HAP-1 (cell line): ENCODE measurements at regions not wholly inside any gene's neighbourhood (a gene's known extent, or its start where the extent isn't known, plus 50 kb on each side); places are given as distances from the start of the nearest gene placed in this dataset.

Experiments
- DNase-seq, 2 experiments: peaks; one replicate each; pipeline ENCODE4 v3.0.0-alpha.2; 2016 to 2020; ENCODE audit warnings: low spot score in 2 of 2
- H3K27me3 ChIP-seq: fragments of 250-450 bp; sonication (Bioruptor Pico); 2 replicates; pipeline ENCODE4 v1.5.1; 2020; ENCODE audit warnings: low read depth, mild to moderate bottlenecking, moderate library complexity
- H3K36me3 ChIP-seq: fragments of 250-450 bp; sonication (Bioruptor Pico); replicated peaks from 2 replicates; pipeline ENCODE4 v1.5.1; 2020; ENCODE audit warnings: mild to moderate bottlenecking
- H3K4me1 ChIP-seq: fragments of 250-450 bp; sonication (Bioruptor Pico); 2 replicates; pipeline ENCODE4 v1.5.1; 2020; ENCODE audit warnings: mild to moderate bottlenecking
- H3K4me3 ChIP-seq: fragments of 250-450 bp; sonication (Bioruptor Pico); 2 replicates; pipeline ENCODE4 v1.5.1; 2020; ENCODE audit warnings: mild to moderate bottlenecking, moderate library complexity
- H3K9me3 ChIP-seq: fragments of 250-450 bp; sonication (Bioruptor Pico); 2 replicates; pipeline ENCODE4 v1.5.1; 2020; ENCODE audit warnings: mild to moderate bottlenecking, moderate library complexity
- in situ Hi-C: fragments of 300-500 bp; cut with MboI; formaldehyde crosslinking; loops from 3 replicates; pipeline ENCODE4 v1.14.3; 2020; ENCODE audit warnings: low sequenced_read_pairs, inconsistent platforms, mixed read lengths

DNA sequence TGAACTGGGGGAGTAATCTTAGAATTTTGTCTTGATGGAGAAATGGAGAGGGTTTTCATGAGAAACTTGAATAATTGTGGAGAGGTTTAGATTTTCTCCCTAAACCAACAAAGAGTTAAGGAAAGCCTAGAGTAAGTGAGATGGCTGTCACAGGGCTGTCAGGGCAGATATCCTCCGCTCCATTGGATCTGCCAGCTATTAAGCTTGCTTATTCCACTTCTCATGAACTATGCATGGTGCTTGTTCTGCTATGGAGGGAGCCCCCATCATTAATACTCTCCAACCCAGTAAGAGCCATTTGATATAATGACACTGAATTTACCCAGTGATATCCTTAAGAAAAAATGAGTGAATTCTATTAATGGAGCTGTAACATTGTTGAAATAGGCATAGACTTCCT, 342.8 kb upstream of the MTNR1B start:
- no peak for DNase-seq
- in situ Hi-C loops, result no loop called here

DNA sequence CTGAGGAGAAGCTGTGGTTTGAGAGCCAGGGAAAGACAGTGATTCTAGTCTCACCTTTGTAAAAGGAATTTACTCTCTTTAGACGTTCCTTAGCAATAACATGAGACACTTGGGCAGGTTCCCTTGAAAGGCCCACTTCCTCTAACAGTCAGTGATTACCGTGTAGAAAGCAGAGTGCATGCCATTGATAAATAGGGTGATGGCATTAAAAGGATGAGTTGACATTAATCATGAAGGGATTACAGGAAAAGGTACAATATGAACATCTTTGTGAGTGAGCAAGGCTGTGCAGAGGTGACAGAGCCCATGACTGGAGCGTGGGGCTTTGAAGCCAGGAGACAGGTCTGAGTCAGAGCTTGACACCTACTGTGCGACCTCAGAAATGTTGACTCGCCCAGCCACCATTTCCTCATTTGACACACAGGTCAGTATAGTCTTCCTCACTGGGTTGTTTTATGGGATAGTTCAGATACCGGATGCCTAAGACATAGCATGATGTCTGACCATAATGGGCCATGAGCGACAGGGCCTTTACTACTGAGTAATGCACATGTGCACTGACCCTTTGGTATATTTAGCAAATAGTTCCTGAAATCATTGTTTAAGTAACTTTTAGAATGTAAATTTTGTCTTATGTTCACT, 341.7 kb upstream of the MTNR1B start:
- Histone ChIP-seq H3K9me3 (no peaks in the 10 kb centered on the region), H3K4me3 (no peak overlapping the region), H3K4me1 (peaks cover 18% of the 10 kb centered on the region), H3K27me3 (no peaks in the 10 kb centered on the region), H3K36me3 (no peaks in the 10 kb centered on the region)
- in situ Hi-C loops, result no loop called here
- peak in 1 of 2 experiments; percentile 31 for DNase-seq

More for the DNA sequence above, 342.8 kb upstream of the MTNR1B start:
- Histone ChIP-seq H3K9me3 (no peaks in the 10 kb centered on the region), H3K4me3 (no peak overlapping the region), H3K27me3 (no peaks in the 10 kb centered on the region), H3K4me1 (peaks cover 18% of the 10 kb centered on the region), H3K36me3 (no peaks in the 10 kb centered on the region)

DNA sequence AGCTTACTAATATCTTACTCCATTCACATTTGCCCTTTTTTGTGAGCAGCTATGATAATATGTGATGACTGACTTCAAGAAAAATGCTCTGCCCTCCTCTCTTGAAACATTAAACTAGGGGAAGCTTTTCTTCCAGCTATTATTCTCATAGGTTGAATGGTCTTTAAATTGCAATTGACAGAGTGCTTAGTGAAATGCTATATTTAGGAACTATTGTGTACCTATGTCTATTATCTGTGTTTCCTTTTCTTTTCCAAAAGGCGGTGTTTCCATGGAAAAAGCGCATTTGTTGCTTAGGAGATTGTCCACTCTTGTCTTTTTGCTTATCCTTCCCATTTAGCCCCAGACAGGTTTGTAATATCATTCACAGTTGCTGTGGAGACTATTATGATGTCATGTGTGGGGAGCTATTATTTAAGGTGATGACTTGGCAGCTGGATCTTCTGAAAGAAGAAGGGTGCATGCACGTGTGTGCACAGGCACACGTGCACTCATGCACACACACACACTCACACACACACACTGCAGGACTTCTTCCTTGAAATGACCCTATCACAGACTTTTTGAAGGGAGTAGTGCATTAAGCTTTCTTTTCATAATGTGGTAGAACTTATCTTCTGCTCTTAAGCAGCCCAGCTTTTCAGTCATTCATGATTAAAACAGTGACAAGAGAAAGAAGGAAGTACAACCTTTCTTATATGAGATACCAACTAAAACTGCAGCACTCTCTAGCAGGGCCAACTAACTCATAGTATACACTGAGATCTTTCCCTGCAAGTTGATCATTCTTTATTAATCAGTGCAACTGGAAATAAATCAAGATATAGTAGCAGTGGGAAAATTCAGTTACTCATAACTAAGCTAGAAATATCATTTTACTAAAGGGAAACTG, 340.8 kb upstream of the MTNR1B start:
- Histone ChIP-seq H3K4me3 (no peak overlapping the region), H3K4me1 (peaks cover 18% of the 10 kb centered on the region), H3K36me3 (no peaks in the 10 kb centered on the region), H3K9me3 (no peaks in the 10 kb centered on the region), H3K27me3 (no peaks in the 10 kb centered on the region)
- in situ Hi-C loops, result no loop called here
- DNase-seq, result peak; percentile 52 to 90

DNA sequence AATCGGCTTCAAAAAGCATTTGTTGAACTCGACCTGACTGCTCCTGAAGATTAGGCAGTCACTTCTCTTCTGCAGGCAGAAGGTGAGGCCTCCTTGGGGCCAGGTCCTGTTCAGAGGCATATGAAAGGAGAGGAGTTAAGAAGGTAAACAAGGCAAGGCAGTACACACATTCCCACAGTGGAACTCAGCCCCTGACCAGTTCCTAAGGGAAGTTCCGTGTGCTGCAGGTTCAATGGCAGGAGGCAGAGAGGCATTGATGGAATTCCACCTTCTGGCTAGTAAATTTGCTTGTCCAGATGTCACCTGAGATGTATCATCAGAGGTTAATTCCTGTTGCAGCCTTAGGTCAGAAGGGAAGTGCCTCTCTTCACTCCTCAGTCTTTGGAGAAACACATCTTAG, 337.0 kb upstream of the MTNR1B start:
- Histone ChIP-seq H3K27me3 (no peaks in the 10 kb centered on the region; the same call in 1 of the 2 replicates), H3K36me3 (no peaks in the 10 kb centered on the region), H3K4me3 (no peak overlapping the region), H3K9me3 (no peaks in the 10 kb centered on the region), H3K4me1 (peaks cover 14% of the 10 kb centered on the region)
- in situ Hi-C loops, result no loop called here
- DNase-seq, result no peak

DNA sequence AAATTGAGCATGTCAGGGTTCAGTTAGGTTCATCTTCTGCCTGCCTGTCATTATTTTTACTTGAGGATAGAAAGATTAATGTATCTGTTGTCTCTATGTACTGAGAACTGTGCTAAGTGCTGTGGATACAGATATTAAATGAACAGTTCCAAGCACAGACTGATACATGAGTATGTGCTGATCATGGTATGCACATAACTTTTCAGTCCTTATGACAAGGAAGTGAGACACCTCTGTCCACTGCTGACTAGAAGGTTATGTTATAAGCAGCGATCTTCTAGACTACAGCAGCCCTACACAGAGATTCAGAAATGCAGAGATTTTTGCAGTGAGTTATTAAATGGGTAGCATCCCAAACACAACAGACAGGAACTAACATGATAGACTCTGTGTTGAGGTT, 335.6 kb upstream of the MTNR1B start:
- no peak for DNase-seq
- Histone ChIP-seq H3K4me3 (no peak overlapping the region), H3K9me3 (no peaks in the 10 kb centered on the region), H3K4me1 (peaks cover 4% of the 10 kb centered on the region), H3K27me3 (no peaks in the 10 kb centered on the region; the same call in 1 of the 2 replicates), H3K36me3 (no peaks in the 10 kb centered on the region)
- in situ Hi-C loops, result no loop called here

DNA sequence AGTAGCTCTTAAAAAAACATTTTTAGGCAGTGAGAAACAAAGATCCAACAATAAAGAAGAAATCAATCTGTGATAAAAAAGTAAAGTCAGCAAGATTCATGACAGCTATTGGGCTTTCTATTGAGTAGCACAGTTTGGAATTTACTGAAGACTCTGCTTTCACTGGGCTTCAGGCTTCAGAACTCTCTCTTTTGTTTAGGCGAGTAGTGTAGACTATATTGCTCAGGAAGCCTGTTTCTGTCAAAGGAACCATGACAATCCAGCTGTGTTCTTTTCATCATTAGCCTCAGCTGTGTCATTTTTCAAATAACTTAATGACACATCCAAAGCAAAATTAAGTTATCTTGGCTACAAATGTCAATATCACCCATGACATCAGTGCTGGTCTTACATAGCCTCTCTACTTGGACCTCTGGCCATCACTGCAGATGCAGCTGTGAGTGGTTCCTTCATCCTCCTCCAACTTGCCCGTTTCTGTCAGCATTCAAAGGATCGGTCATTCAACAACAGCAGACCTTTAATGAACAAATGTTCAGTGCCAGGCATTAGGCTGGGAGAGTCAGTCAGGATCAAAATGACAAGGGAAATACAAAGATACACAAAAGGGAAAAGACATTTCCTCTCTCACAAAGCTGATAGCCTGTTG, 332.8 kb upstream of the MTNR1B start:
- in situ Hi-C loops, result no loop called here
- no peaks in the 10 kb centered on the region for H3K36me3 ChIP-seq
- no peaks in the 10 kb centered on the region for H3K4me1 ChIP-seq
- H3K27me3 ChIP-seq, result no peaks in the 10 kb centered on the region; the same call in 1 of the 2 replicates
- no peak overlapping the region for H3K4me3 ChIP-seq
- DNase-seq, result no peak
- no peaks in the 10 kb centered on the region for H3K9me3 ChIP-seq

DNA sequence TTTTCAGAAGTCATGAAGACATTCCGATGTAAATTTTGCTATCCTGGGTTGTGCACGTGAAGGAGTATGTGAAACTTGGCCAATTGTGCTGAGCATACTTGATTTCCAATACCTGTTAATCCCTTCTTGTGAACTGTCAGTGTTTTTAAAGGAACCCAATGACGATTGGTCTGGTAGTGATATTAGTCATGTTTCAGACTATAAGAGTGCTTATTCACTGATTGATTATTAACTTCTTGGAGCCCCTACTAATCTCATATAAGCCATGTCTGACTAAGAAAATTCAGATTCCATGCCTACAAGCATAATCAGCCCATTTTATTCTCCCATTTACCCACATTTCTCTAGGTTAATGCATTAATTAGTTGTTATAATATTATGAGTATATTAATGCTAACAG, 330.8 kb upstream of the MTNR1B start:
- no peak for DNase-seq
- in situ Hi-C loops, result no loop called here
- no peaks in the 10 kb centered on the region for H3K36me3 ChIP-seq
- no peak overlapping the region for H3K4me3 ChIP-seq
- H3K4me1 ChIP-seq, result no peaks in the 10 kb centered on the region
- H3K27me3 ChIP-seq, result no peaks in the 10 kb centered on the region; the same call in 1 of the 2 replicates
- H3K9me3 ChIP-seq, result no peaks in the 10 kb centered on the region

DNA sequence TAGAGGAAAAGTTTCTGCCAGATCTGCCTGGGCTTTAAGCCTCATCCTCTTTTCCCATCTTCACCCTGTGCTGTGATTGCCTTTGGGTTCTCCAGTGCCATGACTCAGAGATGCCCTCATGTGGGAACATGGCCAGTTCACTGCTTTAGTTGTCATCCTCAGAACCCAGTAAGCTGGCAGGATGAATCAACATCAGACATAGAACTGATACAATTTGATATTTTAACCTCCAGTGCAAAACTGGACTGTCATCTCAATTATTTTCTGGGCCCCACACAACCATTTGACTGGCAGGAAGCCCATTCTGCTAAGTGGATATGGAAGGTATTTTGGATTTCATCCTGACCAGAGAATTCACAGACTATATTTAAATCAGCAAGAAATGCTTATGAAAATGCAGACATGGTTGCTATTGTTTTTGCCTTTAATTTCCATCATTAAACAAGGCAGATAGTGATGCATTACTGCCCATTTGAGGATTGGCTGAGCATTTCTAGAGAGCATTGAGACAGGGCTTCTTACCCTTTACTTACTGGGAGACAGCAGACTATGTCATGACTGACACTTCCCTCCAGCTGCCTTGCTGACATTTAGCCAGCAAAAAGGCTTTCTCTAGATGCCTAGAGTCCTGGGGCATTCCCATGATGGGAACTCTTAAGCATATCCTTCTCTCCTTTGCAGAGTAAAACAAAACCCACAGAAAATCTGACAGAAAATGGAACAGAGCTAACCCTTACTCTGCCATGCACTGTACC, 327.1 kb upstream of the MTNR1B start:
- Histone ChIP-seq H3K9me3 (no peaks in the 10 kb centered on the region), H3K27me3 (no peaks in the 10 kb centered on the region), H3K36me3 (no peaks in the 10 kb centered on the region), H3K4me1 (no peaks in the 10 kb centered on the region), H3K4me3 (no peak overlapping the region)
- in situ Hi-C loops, result no loop called here
- no peak for DNase-seq

DNA sequence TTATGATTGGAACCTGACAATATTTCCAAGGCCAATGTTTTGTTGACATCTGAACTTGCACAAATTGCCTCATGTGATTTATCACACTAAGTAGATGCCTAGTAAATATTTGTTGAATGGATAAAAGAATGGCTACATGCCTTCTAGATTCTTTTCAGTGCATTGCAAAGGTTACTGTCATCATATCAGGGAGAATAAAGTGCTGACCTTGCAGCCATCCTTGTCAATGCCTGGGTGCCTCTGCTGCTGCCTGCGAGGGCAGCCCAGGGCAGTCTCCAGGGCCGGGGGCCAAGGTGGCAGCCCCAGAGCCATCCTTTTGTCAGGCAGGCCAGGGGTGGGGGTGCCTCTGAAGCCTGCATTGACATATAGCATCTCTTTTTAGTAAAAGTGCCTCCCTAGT, 325.6 kb upstream of the MTNR1B start:
- in situ Hi-C loops, result no loop called here
- DNase-seq, result no peak
- H3K9me3 ChIP-seq, result no peaks in the 10 kb centered on the region
- no peak overlapping the region for H3K4me3 ChIP-seq
- no peaks in the 10 kb centered on the region for H3K36me3 ChIP-seq
- H3K4me1 ChIP-seq, result no peaks in the 10 kb centered on the region
- no peaks in the 10 kb centered on the region for H3K27me3 ChIP-seq

DNA sequence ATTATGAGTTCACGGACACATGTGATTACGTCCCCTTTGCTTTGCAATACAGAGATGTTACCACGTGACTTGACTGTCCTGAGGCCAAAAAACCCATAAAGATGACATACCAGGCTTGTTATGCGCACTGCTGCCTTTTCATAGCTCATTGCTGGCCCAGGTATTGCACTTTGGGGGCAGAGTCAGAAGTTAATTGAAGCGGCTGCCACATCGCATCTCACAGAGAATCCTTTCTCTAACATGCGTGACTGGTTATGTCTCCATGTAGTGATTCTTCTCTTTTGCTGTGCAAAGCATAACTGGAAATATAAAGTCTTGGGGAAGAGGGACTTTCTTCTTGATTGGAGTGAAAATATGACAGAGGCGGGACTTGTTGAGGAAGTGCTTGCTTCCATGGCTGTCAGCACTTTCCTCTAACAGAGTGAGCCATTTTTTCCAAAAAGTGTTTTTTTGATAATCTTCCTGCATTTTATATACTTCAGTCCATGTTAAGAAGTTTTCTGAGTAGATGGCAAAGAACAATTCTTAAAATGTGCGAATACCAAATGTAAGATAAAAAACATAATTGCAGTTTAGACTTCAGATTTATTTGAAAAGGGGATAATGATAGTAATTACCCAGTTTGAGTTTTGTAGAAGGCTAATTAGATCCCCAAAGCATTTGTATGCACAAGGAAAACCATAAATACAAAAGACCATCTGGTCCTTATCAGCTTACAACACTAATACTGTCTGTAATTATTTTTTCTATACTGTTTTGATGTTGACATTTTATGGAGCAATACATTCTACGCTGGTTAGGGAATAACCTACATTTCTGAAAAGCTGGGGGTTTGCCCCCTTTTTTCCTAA, 324.6 kb upstream of the MTNR1B start:
- H3K9me3 ChIP-seq, result no peaks in the 10 kb centered on the region
- in situ Hi-C loops, result no loop called here
- H3K36me3 ChIP-seq, result no peaks in the 10 kb centered on the region
- no peak overlapping the region for H3K4me3 ChIP-seq
- DNase-seq, result no peak
- H3K4me1 ChIP-seq, result no peaks in the 10 kb centered on the region
- H3K27me3 ChIP-seq, result no peaks in the 10 kb centered on the region

DNA sequence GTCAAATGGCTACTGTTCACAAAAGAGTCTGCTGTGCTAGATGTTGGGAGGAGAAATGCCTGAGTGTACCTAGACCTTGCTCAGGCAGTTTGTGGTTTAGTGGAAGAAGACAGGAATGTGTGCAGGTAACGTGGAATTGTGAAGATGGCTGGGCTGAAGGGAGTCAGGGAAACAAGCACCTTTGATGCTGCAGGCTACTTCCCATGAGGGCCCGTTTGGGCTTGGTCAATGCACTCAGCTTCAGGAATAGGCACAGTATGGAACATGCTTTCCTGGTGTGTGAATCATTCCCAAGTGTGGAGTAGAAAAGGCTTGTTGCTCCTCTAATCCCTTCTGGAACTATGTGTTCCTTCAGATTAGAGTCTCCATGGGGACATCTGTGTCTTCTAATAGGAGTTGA, 318.3 kb upstream of the MTNR1B start:
- Histone ChIP-seq H3K4me3 (no peak overlapping the region), H3K27me3 (no peaks in the 10 kb centered on the region), H3K36me3 (no peaks in the 10 kb centered on the region), H3K4me1 (no peaks in the 10 kb centered on the region), H3K9me3 (no peaks in the 10 kb centered on the region)
- in situ Hi-C loops, result no loop called here
- DNase-seq, result no peak

DNA sequence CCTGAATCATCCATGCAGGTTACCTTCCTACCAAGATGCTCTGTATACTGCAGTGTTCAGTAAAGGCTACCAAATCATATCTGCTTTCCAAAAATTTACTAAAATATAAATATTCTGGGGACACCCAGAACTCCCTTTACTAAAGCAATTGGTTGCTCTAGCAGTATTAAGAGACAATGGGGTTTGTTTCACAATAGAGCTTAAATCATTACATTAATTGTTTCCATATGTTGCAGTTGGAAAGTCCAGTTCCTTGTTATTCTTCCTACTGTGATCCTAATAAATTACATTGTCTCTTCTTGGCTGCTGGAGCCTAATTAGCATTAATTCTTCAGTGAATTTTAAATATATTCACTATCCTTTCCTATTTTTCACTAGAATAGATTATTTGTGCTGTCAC, 316.0 kb upstream of the MTNR1B start:
- no peaks in the 10 kb centered on the region for H3K4me1 ChIP-seq
- in situ Hi-C loops, result no loop called here
- DNase-seq, result no peak
- H3K9me3 ChIP-seq, result no peaks in the 10 kb centered on the region
- no peaks in the 10 kb centered on the region for H3K36me3 ChIP-seq
- H3K27me3 ChIP-seq, result no peaks in the 10 kb centered on the region
- H3K4me3 ChIP-seq, result no peak overlapping the region

DNA sequence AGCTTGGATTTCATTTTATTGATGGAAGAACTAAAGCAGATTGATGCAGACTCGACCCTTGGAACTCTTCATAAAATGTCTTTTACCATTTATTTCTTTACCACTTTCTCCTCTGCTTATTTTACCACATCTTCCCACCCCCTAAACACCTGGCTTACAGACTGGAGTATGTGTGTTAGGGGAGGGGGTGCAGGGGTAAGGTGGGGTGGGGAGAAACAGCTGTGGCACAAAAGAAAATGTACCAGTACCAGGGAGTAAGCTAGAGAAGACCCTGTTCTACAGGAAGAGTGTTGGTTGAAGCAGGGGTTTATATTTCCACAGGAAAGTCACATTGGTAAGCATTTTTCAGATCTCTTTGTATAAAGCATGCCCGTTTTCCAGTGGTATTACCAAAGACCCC, 312.7 kb upstream of the MTNR1B start:
- Histone ChIP-seq H3K27me3 (no peaks in the 10 kb centered on the region), H3K4me1 (no peaks in the 10 kb centered on the region), H3K4me3 (no peak overlapping the region), H3K9me3 (no peaks in the 10 kb centered on the region), H3K36me3 (no peaks in the 10 kb centered on the region)
- no peak for DNase-seq
- in situ Hi-C loops, result no loop called here
